ENCODE measurements at regions not wholly inside any gene's neighbourhood (a gene's known extent, or its start where the extent isn't known, plus 50 kb on each side); places are given as distances from the start of the nearest gene placed in this dataset.

- no peaks in the 10 kb centered on the region for H4K20me1 ChIP-seq (ENCODE audit: control insufficient read depth, insufficient read depth)
- H2AFZ ChIP-seq (ENCODE audit: control insufficient read depth, low read depth, low read length), result no peak overlapping the region
- intact Hi-C loops (cut with micrococcal nuclease; ENCODE audit: unreplicated experiment) (no loop called here), in situ Hi-C loops (cut with MboI) (no loop called here)
- H3K4me3 ChIP-seq, result no peak overlapping the region
- H3K4me1 ChIP-seq (ENCODE audit: control insufficient read depth, insufficient read depth, low read length), result no peaks in the 10 kb centered on the region
- no TSS peak for BruUV-seq (replicated peaks)
- H3K27ac ChIP-seq (ENCODE audit: control insufficient read depth, insufficient read depth), result no peak overlapping the region
- no peak overlapping the region for H3K9ac ChIP-seq (ENCODE audit: control insufficient read depth, insufficient read depth, low read length)
- no peaks in the 10 kb centered on the region for H3K36me3 ChIP-seq (ENCODE audit: control insufficient read depth in 2 of 2, insufficient read depth in 2 of 2, low read length in 1 of 2)
- TF ChIP-seq MYC (IDR thresholded peaks at IDR 0.05; ENCODE audit: insufficient read depth, insufficient read length, insufficient replicate concordance, low read length, severe bottlenecking), result no peak
- TF ChIP-seq YY1 (IDR thresholded peaks at IDR 0.05; ENCODE audit: low read depth, low read length), result no peak
- no peak for TF ChIP-seq ZNF592 (IDR thresholded peaks at IDR 0.05)
- no peak for TF ChIP-seq EED (IDR thresholded peaks at IDR 0.05; ENCODE audit: low read depth)
- no peak for TF ChIP-seq ZZZ3 (IDR thresholded peaks at IDR 0.05; ENCODE audit: control insufficient read depth, insufficient read length, low read depth)
- no peak for TF ChIP-seq CBFB (IDR thresholded peaks at IDR 0.05; ENCODE audit: low read depth)
- no peak for TF ChIP-seq BCL11A (IDR thresholded peaks at IDR 0.05; ENCODE audit: low read depth, low read length)
- TF ChIP-seq PAX5 (IDR thresholded peaks at IDR 0.05; ENCODE audit: borderline replicate concordance, low read depth, low read length), result no peak
- no peak for TF ChIP-seq PRDM15 (CRISPR knock-in tag; IDR thresholded peaks at IDR 0.05)
- TF ChIP-seq SUPT20H (IDR thresholded peaks at IDR 0.05; ENCODE audit: borderline replicate concordance, control insufficient read depth, low read depth, low read length), result no peak
- TF ChIP-seq EZH2 (IDR thresholded peaks at IDR 0.05; ENCODE audit: borderline replicate concordance, control insufficient read depth, low read depth, low read length), result no peak
- TF ChIP-seq RAD51 (IDR thresholded peaks at IDR 0.05), result no peak
- no peak for TF ChIP-seq FOXK2 (IDR thresholded peaks at IDR 0.05)
- TF ChIP-seq REST (IDR thresholded peaks at IDR 0.05; ENCODE audit: low read depth, low read length), result no peak
- ChIA-PET SMC1A (ENCODE audit: uncharacterized antibody, unreplicated experiment) (no interaction called here), CTCF (no interaction called here), RAD21 (ENCODE audit: unreplicated experiment) (no interaction called here), POLR2A (no interaction called here)
- no peak overlapping the region for H3K4me2 ChIP-seq (ENCODE audit: control insufficient read depth, insufficient read depth)
- H3K27me3 ChIP-seq (replicated peaks in 1 of 2; ENCODE audit: control insufficient read depth in 2 of 2, insufficient read depth in 2 of 2, low read length in 1 of 2), result no peaks in the 10 kb centered on the region
- H3K79me2 ChIP-seq (ENCODE audit: control insufficient read depth, insufficient read depth, low read length), result no peaks in the 10 kb centered on the region
- 0% methylated on average over 1 of the region's 1 CpG for WGBS (ENCODE audit: insufficient coverage, insufficient replicate concordance, low lambda C conversion rate, missing lambda C conversion rate)
- DNase-seq (ENCODE audit: low read depth, low spot score), result no peak
- FAIRE-seq, result no peak
- H3K9me3 ChIP-seq (replicated peaks; ENCODE audit: control insufficient read depth, insufficient read depth, low read length), result no peaks in the 10 kb centered on the region
- ATAC-seq, result no peak
Observed at GRCh38 chr1:192010406-192010805, 147.9 kb upstream of the RGS18 start.

All from GM12878 (cell line).